HEK293 (cell line): ENCODE measurements at regions not wholly inside any gene's neighbourhood (a gene's known extent, or its start where the extent isn't known, plus 50 kb on each side); places are given as distances from the start of the nearest gene placed in this dataset.

Experiments
- FEZF1 ChIP-seq: fragments of 450-650 bp; formaldehyde crosslinking; IDR thresholded peaks from 2 replicates; pipeline ENCODE4 v1.5.1; 2016; ENCODE audit warnings: missing biosample characterization, missing genetic modification characterization
- MYNN ChIP-seq: fragments of 450-650 bp; formaldehyde crosslinking; IDR thresholded peaks from 2 replicates; pipeline ENCODE4 v1.5.1; 2016; ENCODE audit warnings: missing biosample characterization, missing genetic modification characterization, borderline replicate concordance
- WT1 ChIP-seq: fragments of 450-650 bp; formaldehyde crosslinking; IDR thresholded peaks from 2 replicates; pipeline ENCODE4 v1.5.1; 2016; ENCODE audit warnings: missing biosample characterization, missing genetic modification characterization
- ZBTB20 ChIP-seq: fragments of 450-650 bp; formaldehyde crosslinking; IDR thresholded peaks from 2 replicates; pipeline ENCODE4 v1.5.1; 2016; ENCODE audit warnings: missing biosample characterization, missing genetic modification characterization
- ZNF133 ChIP-seq: fragments of 450-650 bp; formaldehyde crosslinking; IDR thresholded peaks from 2 replicates; pipeline ENCODE4 v1.5.1; 2016; ENCODE audit warnings: missing biosample characterization, missing genetic modification characterization
- ZNF274 ChIP-seq, 2 experiments: fragments of 200-500 bp in 1 of 2; fragments of 450-650 bp in 1 of 2; sonication (Bioruptor generic) in 1 of 2; formaldehyde crosslinking in 1 of 2; IDR thresholded peaks; 2 replicates each; pipeline versions ENCODE4 v1.5.1 to v1.6.1; 2014 to 2016; ENCODE audit warnings: borderline replicate concordance in 1 of 2, inconsistent platforms in 1 of 2, low read length in 1 of 2, missing biosample characterization in 1 of 2, missing genetic modification characterization in 1 of 2
- ZNF324 ChIP-seq: fragments of 450-650 bp; formaldehyde crosslinking; IDR thresholded peaks from 2 replicates; pipeline ENCODE4 v1.5.1; 2016; ENCODE audit warnings: missing biosample characterization, missing genetic modification characterization
- ZNF426 ChIP-seq: fragments of 450-650 bp; formaldehyde crosslinking; IDR thresholded peaks from 2 replicates; pipeline ENCODE4 v1.5.1; 2017; ENCODE audit warnings: missing biosample characterization, missing genetic modification characterization, mild to moderate bottlenecking, inconsistent platforms, moderate library complexity
- ZNF670 ChIP-seq: fragments of 450-650 bp; formaldehyde crosslinking; IDR thresholded peaks from 2 replicates; pipeline ENCODE4 v1.5.1; 2016; ENCODE audit warnings: missing biosample characterization, missing genetic modification characterization, low read depth
- ZNF747 ChIP-seq: fragments of 450-650 bp; formaldehyde crosslinking; IDR thresholded peaks from 2 replicates; pipeline ENCODE4 v1.5.1; 2016; ENCODE audit warnings: missing biosample characterization, missing genetic modification characterization
- ZNF837 ChIP-seq: fragments of 450-650 bp; formaldehyde crosslinking; IDR thresholded peaks from 2 replicates; pipeline ENCODE4 v1.5.1; 2016; ENCODE audit warnings: missing biosample characterization, missing genetic modification characterization
- TF ChIP-seq, protein P1 (sequence below): fragments of 450-650 bp; formaldehyde crosslinking; IDR thresholded peaks from 2 replicates; pipeline ENCODE4 v1.5.1; 2016; ENCODE audit warnings: missing biosample characterization, missing genetic modification characterization
- TF ChIP-seq, protein P2 (sequence below): fragments of 450-650 bp; formaldehyde crosslinking; IDR thresholded peaks from 2 replicates; pipeline ENCODE4 v1.5.1; 2016; ENCODE audit warnings: missing biosample characterization, missing genetic modification characterization

DNA sequence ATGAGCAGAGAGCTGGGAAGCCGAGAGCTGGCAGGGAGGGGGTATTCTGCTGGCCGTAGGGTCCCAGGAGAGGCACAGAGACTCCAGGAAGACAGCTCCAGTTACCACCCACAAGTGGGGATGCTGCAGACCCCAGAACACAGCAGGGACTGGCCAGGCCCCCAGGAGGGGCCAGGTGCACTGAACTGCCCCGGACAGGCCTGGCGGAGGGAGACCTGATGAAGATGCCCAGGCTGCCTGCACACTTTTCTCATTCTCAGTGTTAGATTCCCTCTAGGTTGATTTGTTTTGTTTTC is 110.8 kb downstream of the CPZ start:
- TF ChIP-seq, protein P1, sequence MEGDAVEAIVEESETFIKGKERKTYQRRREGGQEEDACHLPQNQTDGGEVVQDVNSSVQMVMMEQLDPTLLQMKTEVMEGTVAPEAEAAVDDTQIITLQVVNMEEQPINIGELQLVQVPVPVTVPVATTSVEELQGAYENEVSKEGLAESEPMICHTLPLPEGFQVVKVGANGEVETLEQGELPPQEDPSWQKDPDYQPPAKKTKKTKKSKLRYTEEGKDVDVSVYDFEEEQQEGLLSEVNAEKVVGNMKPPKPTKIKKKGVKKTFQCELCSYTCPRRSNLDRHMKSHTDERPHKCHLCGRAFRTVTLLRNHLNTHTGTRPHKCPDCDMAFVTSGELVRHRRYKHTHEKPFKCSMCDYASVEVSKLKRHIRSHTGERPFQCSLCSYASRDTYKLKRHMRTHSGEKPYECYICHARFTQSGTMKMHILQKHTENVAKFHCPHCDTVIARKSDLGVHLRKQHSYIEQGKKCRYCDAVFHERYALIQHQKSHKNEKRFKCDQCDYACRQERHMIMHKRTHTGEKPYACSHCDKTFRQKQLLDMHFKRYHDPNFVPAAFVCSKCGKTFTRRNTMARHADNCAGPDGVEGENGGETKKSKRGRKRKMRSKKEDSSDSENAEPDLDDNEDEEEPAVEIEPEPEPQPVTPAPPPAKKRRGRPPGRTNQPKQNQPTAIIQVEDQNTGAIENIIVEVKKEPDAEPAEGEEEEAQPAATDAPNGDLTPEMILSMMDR (tag by site-specific recombination): no peak
- TF ChIP-seq ZNF837: no peak
- no peak for TF ChIP-seq WT1 (tag by site-specific recombination)
- no peak for TF ChIP-seq ZNF670
- TF ChIP-seq, protein P2, sequence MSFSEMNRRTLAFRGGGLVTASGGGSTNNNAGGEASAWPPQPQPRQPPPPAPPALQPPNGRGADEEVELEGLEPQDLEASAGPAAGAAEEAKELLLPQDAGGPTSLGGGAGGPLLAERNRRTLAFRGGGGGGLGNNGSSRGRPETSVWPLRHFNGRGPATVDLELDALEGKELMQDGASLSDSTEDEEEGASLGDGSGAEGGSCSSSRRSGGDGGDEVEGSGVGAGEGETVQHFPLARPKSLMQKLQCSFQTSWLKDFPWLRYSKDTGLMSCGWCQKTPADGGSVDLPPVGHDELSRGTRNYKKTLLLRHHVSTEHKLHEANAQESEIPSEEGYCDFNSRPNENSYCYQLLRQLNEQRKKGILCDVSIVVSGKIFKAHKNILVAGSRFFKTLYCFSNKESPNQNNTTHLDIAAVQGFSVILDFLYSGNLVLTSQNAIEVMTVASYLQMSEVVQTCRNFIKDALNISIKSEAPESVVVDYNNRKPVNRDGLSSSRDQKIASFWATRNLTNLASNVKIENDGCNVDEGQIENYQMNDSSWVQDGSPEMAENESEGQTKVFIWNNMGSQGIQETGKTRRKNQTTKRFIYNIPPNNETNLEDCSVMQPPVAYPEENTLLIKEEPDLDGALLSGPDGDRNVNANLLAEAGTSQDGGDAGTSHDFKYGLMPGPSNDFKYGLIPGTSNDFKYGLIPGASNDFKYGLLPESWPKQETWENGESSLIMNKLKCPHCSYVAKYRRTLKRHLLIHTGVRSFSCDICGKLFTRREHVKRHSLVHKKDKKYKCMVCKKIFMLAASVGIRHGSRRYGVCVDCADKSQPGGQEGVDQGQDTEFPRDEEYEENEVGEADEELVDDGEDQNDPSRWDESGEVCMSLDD (tag by site-specific recombination): no peak
- no peak for TF ChIP-seq ZNF274 (IDR thresholded peaks at IDR 0.05; ENCODE audit: low read length)
- TF ChIP-seq ZNF274 (tag by site-specific recombination; IDR thresholded peaks at IDR 0.05; ENCODE audit: borderline replicate concordance): no peak
- TF ChIP-seq ZNF426 (tag by site-specific recombination): no peak
- no peak for TF ChIP-seq ZNF324 (tag by site-specific recombination)
- TF ChIP-seq ZNF133: no peak
- no peak for TF ChIP-seq MYNN
- no peak for TF ChIP-seq ZBTB20 (tag by site-specific recombination)
- TF ChIP-seq ZNF747 (tag by site-specific recombination): no peak
- TF ChIP-seq FEZF1: no peak
